Heart left ventricle (tissue), 13 donors: ENCODE measurements at regions not wholly inside any gene's neighbourhood (a gene's known extent, or its start where the extent isn't known, plus 50 kb on each side); places are given as distances from the start of the nearest gene placed in this dataset.

Experiments used
- CTCF ChIP-seq, 12 donors: fragments of 200-600 bp; sonication (generic) in 4 of 12; IDR thresholded peaks; one replicate each; pipeline versions ENCODE4 v1.5.0 to v1.8.0; 2018 to 2022; ENCODE audit warnings: antibody characterized with exemption in 12 of 12, mild to moderate bottlenecking in 5 of 12
- POLR2A ChIP-seq, 2 donors: fragments of 450-650 bp; IDR thresholded peaks; one replicate each; pipeline ENCODE4 v1.6.1; 2017; ENCODE audit warnings: antibody characterized with exemption in 2 of 2, mild to moderate bottlenecking in 2 of 2, moderate library complexity in 2 of 2
- donor health status: ischemic (EF 13 %, LVEDD 7.1; RV severe dilation, severe dysfunction).
- donor health status: DM: no; HTN: yes; CAD: no.
- donor health status: DM: no; HTN: no; CAD: no.
- donor health status: ischemic (EF 25% LVEDD 6.9; RV normal size, moderate dysfunction).
- donor health status: ischemic (EF 25% LVEDD 5.7; RV mildly dilated, moderate dysfunction).
- donor health status: ischemic (EF 35%, LVEDD 5.7; RV mildly dilated, moderate dysfunction).
- donor health status: nonischemic (EF 11% LVEDD 7.7; RV severe dilation, severe dysfunction).
- donor health status: DM: yes; HTN: yes; CAD: no.
- donor health status: PGD.
- donor health status: ischemic (EF 29% LVEDD 5.4; RV normal size, mild dysfunction).
- donor health status: nonischemic (EF 23%, LVEDD 6.1; RV moderate dilation, normal function).

GRCh38 chr18:67139899-67140298, 376.6 kb downstream of the DSEL start:
- TF ChIP-seq CTCF (IDR thresholded peaks at IDR 0.05) (no peak), POLR2A (IDR thresholded peaks at IDR 0.05) (no peak)
